Upper lobe of left lung (tissue), 4 donors: ENCODE measurements at regions not wholly inside any gene's neighbourhood (a gene's known extent, or its start where the extent isn't known, plus 50 kb on each side); places are given as distances from the start of the nearest gene placed in this dataset.

Experiments
- CTCF ChIP-seq, 6 experiments: fragments of 450-650 bp in 4 of 6; fragments of 200-600 bp in 2 of 6; sonication (generic) in 2 of 6; IDR thresholded peaks; one replicate each; pipeline ENCODE4 v1.5.1; 2016 to 2019; ENCODE audit warnings: antibody characterized with exemption in 6 of 6
- POLR2A ChIP-seq, 4 donors: fragments of 450-650 bp; IDR thresholded peaks; one replicate each; pipeline ENCODE4 v1.5.1; 2016 to 2017; ENCODE audit warnings: antibody characterized with exemption in 4 of 4, mild to moderate bottlenecking in 2 of 4
- POLR2AphosphoS5 ChIP-seq, 2 donors: sonication (generic); formaldehyde crosslinking; IDR thresholded peaks; one replicate each; pipeline ENCODE4 v1.5.1; 2017; ENCODE audit warnings: antibody characterized with exemption in 2 of 2

GRCh38 chr15:45903283-45903682 is 268.5 kb downstream of the SQOR start:
- TF ChIP-seq POLR2A (IDR thresholded peaks at IDR 0.05) (no peak), POLR2AphosphoS5 (IDR thresholded peaks at IDR 0.05) (no peak), CTCF (IDR thresholded peaks at IDR 0.05) (no peak)
